CD4-positive, CD25-positive, alpha-beta regulatory T cell (primary cell): ENCODE measurements at regions not wholly inside any gene's neighbourhood (a gene's known extent, or its start where the extent isn't known, plus 50 kb on each side); places are given as distances from the start of the nearest gene placed in this dataset.
"Not testable (repeated sequence)": the region's sequence is repeated elsewhere in the genome, so short reads cannot be mapped to it uniquely, and the experiment has no call there.

Source experiments
- ATAC-seq, 2 donors: fragments of 150-1000 bp; cut with Tn5 transposase; one replicate each; pipeline ENCODE4 v1.10.0; 2021; ENCODE audit warnings: low read depth in 2 of 2, moderate number of reproducible peaks in 2 of 2, moderate library complexity in 1 of 2
- DNase-seq, 3 donors: peaks; one replicate each; pipeline versions ENCODE4 v3.0.0 to v3.0.0-alpha.2; 2012 to 2022; ENCODE audit warnings: mixed read lengths in 1 of 3
- H3K27ac ChIP-seq: one replicate; pipeline ENCODE4 v1.7.0; 2013; ENCODE audit warnings: mild to moderate bottlenecking, low read length; ENCODE audit not compliant: insufficient read depth, poor library complexity, severe bottlenecking
- H3K27me3 ChIP-seq: one replicate; pipeline ENCODE4 v1.7.0; 2013; ENCODE audit warnings: low read length; ENCODE audit not compliant: control insufficient read depth, insufficient read depth
- H3K36me3 ChIP-seq: one replicate; pipeline ENCODE4 v1.7.0; 2013; ENCODE audit warnings: mild to moderate bottlenecking, low read length, moderate library complexity; ENCODE audit not compliant: control insufficient read depth, insufficient read depth
- H3K4me1 ChIP-seq: 2 replicates; pipeline ENCODE4 v1.7.0; 2013; ENCODE audit warnings: mild to moderate bottlenecking, low read length; ENCODE audit not compliant: insufficient read depth, control insufficient read depth, poor library complexity, severe bottlenecking
- H3K4me3 ChIP-seq: one replicate; pipeline ENCODE4 v1.7.0; 2013; ENCODE audit warnings: low read depth, mild to moderate bottlenecking, low read length, moderate library complexity
- H3K9me3 ChIP-seq, 2 experiments: 1 replicate in 1 of 2; 2 replicates in 1 of 2; pipeline ENCODE4 v1.7.0; 2013; ENCODE audit warnings: low read length in 2 of 2, mild to moderate bottlenecking in 1 of 2, moderate library complexity in 1 of 2; ENCODE audit not compliant: control insufficient read depth in 2 of 2
- H3K27ac Mint-ChIP-seq, 3 donors: one replicate each; pipeline ENCODE4 v1.8.0; 2020 to 2022; ENCODE audit warnings: mild to moderate bottlenecking in 3 of 3, mixed read lengths in 3 of 3, moderate library complexity in 2 of 3
- H3K27me3 Mint-ChIP-seq: one replicate; pipeline ENCODE4 v1.8.0; 2022; ENCODE audit warnings: mild to moderate bottlenecking, mixed read lengths
- H3K36me3 Mint-ChIP-seq: one replicate; pipeline ENCODE4 v1.8.0; 2020; ENCODE audit warnings: mixed read lengths
- H3K4me1 Mint-ChIP-seq, 4 donors: one replicate each; pipeline ENCODE4 v1.8.0; 2020 to 2022; ENCODE audit warnings: mixed read lengths in 4 of 4, mild to moderate bottlenecking in 1 of 4
- H3K4me3 Mint-ChIP-seq, 4 donors: one replicate each; pipeline ENCODE4 v1.8.0; 2020 to 2022; ENCODE audit warnings: mild to moderate bottlenecking in 4 of 4, mixed read lengths in 4 of 4, moderate library complexity in 3 of 4
- H3K9me3 Mint-ChIP-seq, 7 donors: one replicate each; pipeline ENCODE4 v1.8.0; 2020 to 2022; ENCODE audit warnings: mixed read lengths in 7 of 7, mild to moderate bottlenecking in 3 of 7, moderate library complexity in 2 of 7

- Mint-ChIP-seq H3K27me3 (no peaks in the 10 kb centered on the region), H3K27ac (no peak overlapping the region), H3K4me1 (no peaks in the 10 kb centered on the region), H3K36me3 (no peaks in the 10 kb centered on the region), H3K9me3 (peaks cover 0 to 1% (median 0%) of the 10 kb centered on the region in 7 donors), H3K4me3 (no peak overlapping the region)
- Histone ChIP-seq H3K4me1 (no peaks in the 10 kb centered on the region), H3K36me3 (no peaks in the 10 kb centered on the region), H3K27me3 (no peaks in the 10 kb centered on the region), H3K4me3 (no peak overlapping the region), H3K9me3 (no peaks in the 10 kb centered on the region), H3K27ac (no peak overlapping the region)
- ATAC-seq = no peak
- no peak for DNase-seq
Observed at GRCh38 chr5:1958211-1959010, 75.7 kb upstream of the IRX4 start.

DNA sequence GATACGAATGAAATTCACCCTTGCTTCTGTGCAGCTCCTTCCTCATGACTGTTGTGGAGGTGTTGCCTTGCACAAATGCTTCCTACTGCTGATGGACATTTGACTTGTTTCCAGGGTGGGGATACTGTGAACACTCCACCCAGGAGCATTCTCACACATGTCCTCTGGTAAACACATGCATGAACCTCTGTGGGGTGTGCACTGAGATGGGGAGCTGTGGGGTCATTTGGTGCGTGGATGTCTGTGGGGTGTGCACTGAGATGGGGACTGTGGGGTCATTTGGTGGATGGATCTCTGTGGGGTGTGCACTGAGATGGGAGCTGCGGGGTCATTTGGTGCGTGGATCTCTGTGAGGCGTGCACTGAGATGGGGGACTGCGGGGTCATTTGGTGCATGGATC is 72.9 kb upstream of the IRX4 start:
- DNase-seq = no peak
- Mint-ChIP-seq H3K4me1 (no peaks in the 10 kb centered on the region), H3K36me3 (no peaks in the 10 kb centered on the region), H3K9me3 (peaks cover 0 to 4% (median 0%) of the 10 kb centered on the region in 7 donors), H3K27me3 (no peaks in the 10 kb centered on the region), H3K4me3 (no peak overlapping the region), H3K27ac (no peak overlapping the region)
- Histone ChIP-seq H3K9me3 (no peaks in the 10 kb centered on the region), H3K4me1 (no peaks in the 10 kb centered on the region), H3K27ac (no peak overlapping the region), H3K4me3 (no peak overlapping the region), H3K27me3 (no peaks in the 10 kb centered on the region), H3K36me3 (no peaks in the 10 kb centered on the region)
- no peak for ATAC-seq

- H3K9me3 ChIP-seq, H3K4me1 Mint-ChIP-seq, ATAC-seq, H3K4me1 ChIP-seq, H3K36me3 Mint-ChIP-seq, H3K27me3 ChIP-seq, H3K9me3 Mint-ChIP-seq, H3K4me3 Mint-ChIP-seq, H3K27ac Mint-ChIP-seq, H3K36me3 ChIP-seq, H3K4me3 ChIP-seq, H3K27me3 Mint-ChIP-seq, DNase-seq, H3K27ac ChIP-seq: not testable (repeated sequence)
Observed at GRCh38 chr5:1953710-1954109, 71.0 kb upstream of the IRX4 start.

DNA sequence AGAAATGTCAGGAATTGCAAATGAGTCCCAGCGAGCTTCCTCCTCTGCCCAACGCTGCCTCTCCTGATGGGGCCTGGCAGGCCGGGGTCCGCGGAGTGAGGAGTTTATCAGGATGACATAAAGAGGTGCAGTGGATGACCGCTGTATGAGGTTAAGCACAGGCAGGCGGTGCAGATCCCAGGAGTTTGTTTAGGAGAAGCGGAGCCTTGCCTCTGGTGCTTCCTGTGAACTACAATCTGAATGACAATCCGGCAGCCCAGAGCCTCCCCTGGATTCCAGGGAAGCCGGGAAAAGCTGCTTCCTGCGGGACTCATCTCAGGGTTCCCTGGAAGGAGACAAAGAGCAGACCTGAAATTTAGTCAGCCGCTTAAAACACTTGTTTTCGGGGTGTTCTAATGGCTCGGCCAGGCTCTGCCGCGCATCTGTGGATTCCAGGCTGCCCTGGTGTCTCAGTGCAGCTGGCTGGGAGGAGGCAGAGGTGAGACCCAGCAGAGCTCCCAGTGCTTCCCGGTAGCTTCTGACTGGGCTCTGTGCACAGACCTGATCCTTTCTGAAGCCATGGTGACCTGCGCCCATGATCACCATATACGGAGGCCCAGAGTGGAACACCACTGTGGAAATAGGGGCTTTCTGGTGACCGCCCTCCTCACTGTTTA is 69.8 kb upstream of the IRX4 start:
- Histone ChIP-seq H3K27ac (no peak overlapping the region), H3K36me3 (no peaks in the 10 kb centered on the region), H3K4me1 (no peaks in the 10 kb centered on the region), H3K9me3 (no peaks in the 10 kb centered on the region), H3K27me3 (no peaks in the 10 kb centered on the region), H3K4me3 (no peak overlapping the region)
- Mint-ChIP-seq H3K27me3 (peaks cover 8% of the 10 kb centered on the region), H3K4me3 (no peak overlapping the region), H3K4me1 (no peaks in the 10 kb centered on the region), H3K9me3 (peaks cover 0 to 4% (median 0%) of the 10 kb centered on the region in 7 donors), H3K27ac (no peak overlapping the region), H3K36me3 (no peaks in the 10 kb centered on the region)
- DNase-seq (no peak), ATAC-seq (no peak)

- no peaks in the 10 kb centered on the region for H3K4me1 ChIP-seq
- DNase-seq (no peak), ATAC-seq (no peak)
- no peaks in the 10 kb centered on the region for H3K36me3 ChIP-seq
- H3K27me3 Mint-ChIP-seq = peaks cover 11% of the 10 kb centered on the region
- no peaks in the 10 kb centered on the region for H3K36me3 Mint-ChIP-seq
- H3K4me3 ChIP-seq = no peak overlapping the region
- H3K4me3 Mint-ChIP-seq = no peak overlapping the region
- H3K27ac ChIP-seq = no peak overlapping the region
- no peaks in the 10 kb centered on the region for H3K4me1 Mint-ChIP-seq
- peaks cover 0 to 4% (median 0%) of the 10 kb centered on the region in 7 donors for H3K9me3 Mint-ChIP-seq
- H3K27ac Mint-ChIP-seq = no peak overlapping the region
- no peaks in the 10 kb centered on the region for H3K27me3 ChIP-seq
- H3K9me3 ChIP-seq = no peaks in the 10 kb centered on the region
Observed at GRCh38 chr5:1952021-1952420, 69.3 kb upstream of the IRX4 start.

DNA sequence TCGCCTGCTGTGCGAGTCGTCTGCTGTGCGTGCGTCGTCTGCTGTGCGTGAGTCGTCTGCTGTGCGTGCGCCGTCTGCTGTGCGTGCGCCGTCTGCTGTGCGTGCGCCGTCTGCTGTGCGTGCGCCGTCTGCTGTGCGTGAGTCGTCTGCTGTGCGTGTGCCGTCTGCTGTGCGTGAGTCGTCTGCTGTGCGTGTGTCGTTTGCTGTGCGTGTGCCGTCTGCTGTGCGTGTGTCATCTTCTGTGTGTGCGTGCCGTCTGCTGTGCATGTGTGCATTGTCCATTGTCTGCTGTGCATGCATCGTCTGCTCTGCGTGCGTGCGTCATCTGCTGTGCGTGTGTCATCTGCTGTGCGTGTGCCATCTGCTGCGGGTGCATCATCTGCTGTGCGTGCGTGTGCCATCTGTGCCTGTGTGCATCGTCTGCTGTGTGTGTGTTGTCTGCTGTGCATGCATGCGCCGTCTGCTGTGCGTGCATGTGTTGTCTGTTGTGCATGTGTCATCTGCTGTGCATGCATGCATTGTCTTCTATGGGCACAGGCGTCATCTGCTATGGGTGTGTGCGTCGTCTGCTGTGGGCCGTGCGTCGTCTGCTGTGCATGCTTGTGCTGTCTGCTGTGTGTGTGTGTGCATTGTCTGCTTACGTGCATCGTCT is 68.6 kb upstream of the IRX4 start:
- Mint-ChIP-seq H3K4me3 (no peak overlapping the region), H3K27ac (no peak overlapping the region), H3K36me3 (no peaks in the 10 kb centered on the region), H3K4me1 (no peaks in the 10 kb centered on the region), H3K9me3 (peaks cover 0 to 4% (median 0%) of the 10 kb centered on the region in 7 donors), H3K27me3 (peaks cover 16% of the 10 kb centered on the region)
- Histone ChIP-seq H3K36me3 (no peaks in the 10 kb centered on the region), H3K27me3 (no peaks in the 10 kb centered on the region), H3K9me3 (no peaks in the 10 kb centered on the region), H3K27ac (no peak overlapping the region), H3K4me1 (no peaks in the 10 kb centered on the region), H3K4me3 (no peak overlapping the region)
- ATAC-seq (no peak), DNase-seq (no peak)

DNA sequence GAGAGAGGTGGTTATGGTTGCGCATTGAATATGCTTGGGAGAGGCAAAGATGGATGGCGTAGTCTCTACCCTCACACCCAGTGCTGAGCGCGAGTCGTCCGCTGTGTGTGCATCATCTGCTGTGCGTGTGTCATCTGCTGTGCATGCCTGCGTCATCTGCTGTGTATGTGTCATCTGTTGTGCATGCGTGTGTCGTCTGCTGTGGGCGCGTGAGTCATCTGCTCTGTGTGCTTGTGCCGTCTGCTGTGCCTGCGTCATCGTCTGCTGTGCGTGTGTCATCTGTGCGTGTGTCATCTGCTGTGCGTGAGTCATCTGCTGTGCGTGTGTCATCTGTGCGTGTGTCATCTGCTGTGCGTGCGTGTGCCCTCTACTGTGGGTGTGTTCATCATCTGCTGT is 68.0 kb upstream of the IRX4 start:
- Mint-ChIP-seq H3K27ac (no peak overlapping the region), H3K27me3 (peaks cover 16% of the 10 kb centered on the region), H3K4me3 (no peak overlapping the region), H3K4me1 (no peaks in the 10 kb centered on the region), H3K36me3 (no peaks in the 10 kb centered on the region), H3K9me3 (peaks cover 0 to 4% (median 0%) of the 10 kb centered on the region in 7 donors)
- Histone ChIP-seq H3K27me3 (no peaks in the 10 kb centered on the region), H3K4me3 (no peak overlapping the region), H3K36me3 (no peaks in the 10 kb centered on the region), H3K4me1 (no peaks in the 10 kb centered on the region), H3K9me3 (no peaks in the 10 kb centered on the region), H3K27ac (no peak overlapping the region)
- no peak for DNase-seq
- ATAC-seq = no peak
